ENCODE measurements at regions not wholly inside any gene's neighbourhood (a gene's known extent, or its start where the extent isn't known, plus 50 kb on each side); places are given as distances from the start of the nearest gene placed in this dataset.

- H4K20me1 ChIP-seq (ENCODE audit: insufficient read depth): no peaks in the 10 kb centered on the region
- no peak for DNase-seq (ENCODE audit: low read depth, low spot score)
- no peak overlapping the region for H3K27ac ChIP-seq (ENCODE audit: low read depth, low read length)
- H3K9me2 ChIP-seq (ENCODE audit: insufficient read depth): no peaks in the 10 kb centered on the region
- intact Hi-C loops (cut with micrococcal nuclease): no loop called here
- no peak for TF ChIP-seq POLR2A (IDR thresholded peaks at IDR 0.05; ENCODE audit: borderline replicate concordance, extremely low read depth, insufficient read depth, insufficient read length)
- BruUV-seq (replicated peaks): no TSS peak
- ChIA-PET CTCF (no interaction called here), POLR2A (no interaction called here), RAD21 (ENCODE audit: low non-redundant PET in 1 of 2, low total read pairs in 2 of 2, uncharacterized antibody in 2 of 2, unreplicated experiment in 2 of 2) (no interaction called here)
- no peak overlapping the region for H3K9ac ChIP-seq (ENCODE audit: low read length)
- H3K36me3 ChIP-seq (ENCODE audit: control insufficient read depth in 1 of 2, insufficient read depth in 2 of 2, low read length in 2 of 2): no peaks in the 10 kb centered on the region
- no peaks in the 10 kb centered on the region for H3K27me3 ChIP-seq (ENCODE audit: insufficient read depth, low read length)
- H3K9me3 ChIP-seq (ENCODE audit: control insufficient read depth in 1 of 2, insufficient read depth in 1 of 2, low read depth in 1 of 2, low read length in 2 of 2): no peaks in the 10 kb centered on the region
- ATAC-seq: no peak
- H3K4me3 ChIP-seq (replicated peaks in 1 of 2; ENCODE audit: low read depth in 1 of 2, low read length in 2 of 2): no peak overlapping the region
- no peaks in the 10 kb centered on the region for H3K4me1 ChIP-seq (ENCODE audit: control insufficient read depth in 1 of 2, insufficient read depth in 2 of 2, low read length in 2 of 2)
- H3K79me2 ChIP-seq (ENCODE audit: insufficient read depth, low read length): no peaks in the 10 kb centered on the region
- H3K4me2 ChIP-seq (ENCODE audit: low read length): no peak overlapping the region
- no peak overlapping the region for H2AFZ ChIP-seq (ENCODE audit: low read depth, low read length, poor library complexity, severe bottlenecking)
These were observed 238.1 kb upstream of the BLID start for GRCh38 chr11:122354025-122354697.

- Histone ChIP-seq H3K36me3 (ENCODE audit: control insufficient read depth in 1 of 2, insufficient read depth in 2 of 2, low read length in 2 of 2) (no peaks in the 10 kb centered on the region), H3K9ac (ENCODE audit: low read length) (no peak overlapping the region), H3K4me2 (ENCODE audit: low read length) (no peak overlapping the region), H3K27ac (ENCODE audit: low read depth, low read length) (no peak overlapping the region), H3K4me3 (replicated peaks in 1 of 2; ENCODE audit: low read depth in 1 of 2, low read length in 2 of 2) (no peak overlapping the region), H2AFZ (ENCODE audit: low read depth, low read length, poor library complexity, severe bottlenecking) (no peak overlapping the region), H3K9me2 (ENCODE audit: insufficient read depth) (no peaks in the 10 kb centered on the region), H3K9me3 (ENCODE audit: control insufficient read depth in 1 of 2, insufficient read depth in 1 of 2, low read depth in 1 of 2, low read length in 2 of 2) (no peaks in the 10 kb centered on the region), H3K79me2 (ENCODE audit: insufficient read depth, low read length) (no peaks in the 10 kb centered on the region), H3K27me3 (ENCODE audit: insufficient read depth, low read length) (no peaks in the 10 kb centered on the region), H3K4me1 (ENCODE audit: control insufficient read depth in 1 of 2, insufficient read depth in 2 of 2, low read length in 2 of 2) (no peaks in the 10 kb centered on the region), H4K20me1 (ENCODE audit: insufficient read depth) (no peaks in the 10 kb centered on the region)
- BruUV-seq (replicated peaks): no TSS peak
- POLR2A ChIA-PET: no interaction called here
- ATAC-seq: no peak
- intact Hi-C loops (cut with micrococcal nuclease): no loop called here
- CTCF ChIA-PET: no interaction called here
- RAD21 ChIA-PET (ENCODE audit: low non-redundant PET in 1 of 2, low total read pairs in 2 of 2, uncharacterized antibody in 2 of 2, unreplicated experiment in 2 of 2): no interaction called here
- no peak for DNase-seq (ENCODE audit: low read depth, low spot score)
- TF ChIP-seq CTCF (IDR thresholded peaks at IDR 0.05 in 2 of 3, conservative IDR thresholded peaks at IDR 0.05 in 1 of 3; ENCODE audit: borderline replicate concordance in 1 of 3, insufficient read depth in 1 of 3, low read depth in 2 of 3, low read length in 2 of 3) (no peak), REST (IDR thresholded peaks at IDR 0.05; ENCODE audit: low read depth) (no peak), SP1 (IDR thresholded peaks at IDR 0.05; ENCODE audit: low read depth) (no peak), SRF (IDR thresholded peaks at IDR 0.05; ENCODE audit: low read depth) (no peak), ATF3 (IDR thresholded peaks at IDR 0.05) (no peak), RAD21 (IDR thresholded peaks at IDR 0.05; ENCODE audit: low read depth) (no peak), EZH2phosphoT487 (IDR thresholded peaks at IDR 0.05; ENCODE audit: borderline replicate concordance) (no peak), ELF1 (IDR thresholded peaks at IDR 0.05; ENCODE audit: borderline replicate concordance, low read depth) (no peak), MAX (IDR thresholded peaks at IDR 0.05) (no peak), POLR2AphosphoS5 (IDR thresholded peaks at IDR 0.05; ENCODE audit: low read depth, low read length) (no peak), ZBTB33 (IDR thresholded peaks at IDR 0.05; ENCODE audit: extremely low read depth, insufficient replicate concordance, low read length) (no peak)
These were observed 237.5 kb upstream of the BLID start for GRCh38 chr11:122353561-122353960.

Data from HCT116 (cell line).